AG09309 (cell line): ENCODE measurements at regions not wholly inside any gene's neighbourhood (a gene's known extent, or its start where the extent isn't known, plus 50 kb on each side); places are given as distances from the start of the nearest gene placed in this dataset.

ENCODE experiments used
- DNase-seq: peaks from one replicate; pipeline ENCODE4 v3.0.0-alpha.2; 2010; ENCODE audit warnings: low read depth
- H3K4me3 ChIP-seq: 2 replicates; pipeline ENCODE4 v1.5.1; 2011; ENCODE audit warnings: mild to moderate bottlenecking, low read depth, low read length, moderate library complexity; ENCODE audit not compliant: control insufficient read depth
- TF ChIP-seq, protein P1 (sequence below): IDR thresholded peaks from 2 replicates; pipeline ENCODE4 v1.5.1; 2011; ENCODE audit warnings: mild to moderate bottlenecking, low read depth, low read length, inconsistent platforms; ENCODE audit not compliant: insufficient read depth, control insufficient read depth; ENCODE audit errors: missing control alignments

DNA sequence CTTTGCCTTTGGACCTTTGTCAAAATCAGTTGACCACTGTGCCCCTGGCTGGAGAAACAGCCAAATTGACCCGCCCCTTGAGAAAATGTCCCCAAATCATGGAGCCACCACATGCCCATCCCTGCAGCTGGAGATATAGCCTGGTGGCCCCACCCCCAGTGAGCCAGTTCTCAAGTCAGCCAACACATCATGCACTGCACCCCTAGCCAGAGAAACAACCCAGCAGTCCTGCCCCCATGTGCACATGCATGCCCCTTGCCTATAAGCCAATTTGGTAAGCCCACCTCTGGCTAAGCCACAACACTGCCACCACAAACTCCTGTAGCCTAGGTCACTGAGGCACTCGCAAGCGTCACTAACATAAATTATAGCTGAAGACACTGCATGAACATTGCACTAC is 174.2 kb upstream of the ECI2 start:
- DNase-seq, result no peak
- TF ChIP-seq, protein P1, sequence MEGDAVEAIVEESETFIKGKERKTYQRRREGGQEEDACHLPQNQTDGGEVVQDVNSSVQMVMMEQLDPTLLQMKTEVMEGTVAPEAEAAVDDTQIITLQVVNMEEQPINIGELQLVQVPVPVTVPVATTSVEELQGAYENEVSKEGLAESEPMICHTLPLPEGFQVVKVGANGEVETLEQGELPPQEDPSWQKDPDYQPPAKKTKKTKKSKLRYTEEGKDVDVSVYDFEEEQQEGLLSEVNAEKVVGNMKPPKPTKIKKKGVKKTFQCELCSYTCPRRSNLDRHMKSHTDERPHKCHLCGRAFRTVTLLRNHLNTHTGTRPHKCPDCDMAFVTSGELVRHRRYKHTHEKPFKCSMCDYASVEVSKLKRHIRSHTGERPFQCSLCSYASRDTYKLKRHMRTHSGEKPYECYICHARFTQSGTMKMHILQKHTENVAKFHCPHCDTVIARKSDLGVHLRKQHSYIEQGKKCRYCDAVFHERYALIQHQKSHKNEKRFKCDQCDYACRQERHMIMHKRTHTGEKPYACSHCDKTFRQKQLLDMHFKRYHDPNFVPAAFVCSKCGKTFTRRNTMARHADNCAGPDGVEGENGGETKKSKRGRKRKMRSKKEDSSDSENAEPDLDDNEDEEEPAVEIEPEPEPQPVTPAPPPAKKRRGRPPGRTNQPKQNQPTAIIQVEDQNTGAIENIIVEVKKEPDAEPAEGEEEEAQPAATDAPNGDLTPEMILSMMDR, result no peak

DNA sequence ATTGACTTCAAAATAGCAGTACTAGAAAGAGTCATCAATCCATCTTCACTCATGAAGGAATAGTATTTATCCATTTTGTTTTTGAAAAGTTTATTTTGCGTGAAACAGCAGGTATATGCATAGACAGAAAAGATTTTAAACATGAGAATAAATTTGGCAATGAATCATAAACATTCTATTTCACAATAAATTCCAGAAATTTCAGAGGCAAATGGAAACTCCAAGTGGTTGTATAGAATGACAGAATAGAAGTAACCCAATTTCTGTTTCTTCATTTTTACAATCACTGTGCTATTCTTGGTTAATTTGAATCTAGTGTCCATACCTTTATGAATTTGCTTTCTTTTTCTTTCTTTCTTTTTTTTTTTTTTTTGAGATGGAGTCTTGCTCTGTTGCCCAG is 173.0 kb upstream of the ECI2 start:
- H3K4me3 ChIP-seq, result no peak overlapping the region
- DNase-seq, result no peak
- TF ChIP-seq, protein P1, result no peak

More for the DNA sequence above, 174.2 kb upstream of the ECI2 start:
- H3K4me3 ChIP-seq, result no peak overlapping the region

DNA sequence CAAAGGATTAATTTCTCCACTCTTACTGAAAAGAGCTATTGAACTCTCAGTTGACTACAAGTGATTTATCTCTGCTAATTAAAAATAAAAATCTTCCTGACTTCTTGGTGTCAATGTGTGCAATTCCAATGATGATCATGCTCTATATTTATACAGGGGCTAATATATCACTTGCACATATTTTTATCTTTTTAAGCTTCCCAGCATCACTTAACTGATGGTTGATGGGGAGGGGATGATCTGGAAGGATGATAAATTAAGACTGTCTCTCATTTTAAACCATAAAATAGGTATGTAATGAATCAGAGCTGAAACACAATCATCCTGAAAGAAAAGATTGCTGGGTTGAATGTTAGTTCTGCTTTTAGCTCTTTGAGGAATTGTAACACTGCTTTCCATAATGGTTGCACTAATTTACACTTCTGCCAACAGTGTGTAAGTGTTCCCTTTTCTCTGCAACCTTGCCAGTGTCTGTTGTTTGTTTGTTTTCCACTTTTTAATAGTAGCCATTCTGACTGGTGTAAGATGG is 169.6 kb upstream of the ECI2 start:
- DNase-seq, result no peak
- TF ChIP-seq, protein P1, result no peak

DNA sequence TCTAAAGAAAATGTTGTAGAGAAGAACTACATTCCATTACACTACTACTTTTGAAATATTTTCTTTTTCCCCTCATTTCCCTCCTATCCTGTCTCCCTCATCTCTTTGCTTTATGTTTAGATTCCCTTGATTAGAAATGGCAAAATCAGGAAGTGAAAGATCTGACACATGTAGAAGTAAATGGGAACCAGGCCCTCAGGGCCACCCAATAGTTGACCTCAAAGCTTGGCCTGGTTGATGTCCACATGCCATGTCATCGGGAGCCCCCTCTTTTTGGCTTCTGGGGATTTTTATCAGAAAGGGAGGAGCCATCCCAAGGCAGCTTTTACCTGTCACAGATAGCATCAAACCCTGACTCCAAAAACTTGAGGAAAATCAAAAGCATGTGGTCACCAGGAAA is 168.3 kb upstream of the ECI2 start:
- no peak overlapping the region for H3K4me3 ChIP-seq
- TF ChIP-seq, protein P1, result no peak
- no peak for DNase-seq

More for the DNA sequence above, 169.6 kb upstream of the ECI2 start:
- no peak overlapping the region for H3K4me3 ChIP-seq

DNA sequence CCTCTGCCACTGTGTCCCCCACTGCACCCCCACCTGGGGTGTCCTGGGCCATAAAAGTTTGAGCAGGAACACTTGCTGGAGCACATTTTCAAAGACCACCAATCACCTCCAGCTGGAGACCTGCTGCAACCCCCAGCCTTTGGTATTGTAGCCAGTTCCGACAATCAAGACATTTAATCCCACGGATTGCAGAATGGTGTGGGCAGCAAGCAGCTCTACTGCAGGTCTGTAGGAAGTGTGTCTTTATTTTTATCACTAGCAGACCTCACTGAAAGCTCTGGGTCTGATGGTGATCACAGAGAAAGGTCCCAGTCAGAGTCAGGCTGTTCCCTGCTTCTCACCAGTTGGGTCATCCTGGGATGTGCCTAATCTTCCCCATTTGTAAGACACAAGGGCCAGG is 167.1 kb upstream of the ECI2 start:
- no peak overlapping the region for H3K4me3 ChIP-seq
- DNase-seq, result no peak
- TF ChIP-seq, protein P1, result no peak

DNA sequence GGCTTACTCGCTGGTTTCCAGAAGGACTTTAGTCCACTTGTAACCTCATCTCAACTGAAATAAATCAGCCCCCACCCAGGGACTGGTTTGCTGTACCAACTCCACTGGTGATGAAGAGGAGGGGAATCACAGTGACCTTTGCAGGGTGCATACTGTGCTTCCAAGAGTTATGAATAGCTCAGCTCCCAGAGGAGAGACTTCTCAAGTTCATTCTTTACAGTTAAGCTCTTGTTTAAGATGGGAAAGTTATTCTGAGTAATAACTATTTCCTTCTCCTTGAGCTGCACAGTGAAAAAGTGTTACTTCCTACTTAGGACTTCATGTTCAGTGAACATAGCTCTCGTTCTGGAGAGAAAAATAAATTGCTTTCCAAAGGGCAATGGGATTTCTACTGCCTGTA is 166.5 kb upstream of the ECI2 start:
- TF ChIP-seq, protein P1, result no peak
- H3K4me3 ChIP-seq, result no peak overlapping the region
- no peak for DNase-seq

DNA sequence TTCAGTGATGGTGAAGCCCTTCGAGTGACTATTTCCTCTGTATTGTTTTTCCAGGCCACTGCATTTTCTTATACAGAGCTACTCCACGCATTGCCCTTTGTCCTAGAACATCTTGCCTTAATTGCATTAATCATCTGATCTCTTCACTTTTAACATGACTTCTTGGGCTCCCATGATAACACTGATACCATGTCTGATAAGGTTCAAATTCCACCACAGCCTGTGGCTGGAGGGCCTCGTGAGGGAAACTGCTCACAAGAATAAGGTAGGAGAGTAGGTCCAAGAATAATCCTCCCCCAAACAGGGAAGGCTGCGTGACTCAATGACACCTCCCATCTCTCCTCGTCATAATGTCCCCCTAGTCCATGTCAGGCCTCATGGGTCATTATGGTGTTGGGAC is 165.5 kb upstream of the ECI2 start:
- no peak overlapping the region for H3K4me3 ChIP-seq
- TF ChIP-seq, protein P1, result no peak
- no peak for DNase-seq
